ENCODE measurements at regions not wholly inside any gene's neighbourhood (a gene's known extent, or its start where the extent isn't known, plus 50 kb on each side); places are given as distances from the start of the nearest gene placed in this dataset.
"Not testable (repeated sequence)": the region's sequence is repeated elsewhere in the genome, so short reads cannot be mapped to it uniquely, and the experiment has no call there.

DNA sequence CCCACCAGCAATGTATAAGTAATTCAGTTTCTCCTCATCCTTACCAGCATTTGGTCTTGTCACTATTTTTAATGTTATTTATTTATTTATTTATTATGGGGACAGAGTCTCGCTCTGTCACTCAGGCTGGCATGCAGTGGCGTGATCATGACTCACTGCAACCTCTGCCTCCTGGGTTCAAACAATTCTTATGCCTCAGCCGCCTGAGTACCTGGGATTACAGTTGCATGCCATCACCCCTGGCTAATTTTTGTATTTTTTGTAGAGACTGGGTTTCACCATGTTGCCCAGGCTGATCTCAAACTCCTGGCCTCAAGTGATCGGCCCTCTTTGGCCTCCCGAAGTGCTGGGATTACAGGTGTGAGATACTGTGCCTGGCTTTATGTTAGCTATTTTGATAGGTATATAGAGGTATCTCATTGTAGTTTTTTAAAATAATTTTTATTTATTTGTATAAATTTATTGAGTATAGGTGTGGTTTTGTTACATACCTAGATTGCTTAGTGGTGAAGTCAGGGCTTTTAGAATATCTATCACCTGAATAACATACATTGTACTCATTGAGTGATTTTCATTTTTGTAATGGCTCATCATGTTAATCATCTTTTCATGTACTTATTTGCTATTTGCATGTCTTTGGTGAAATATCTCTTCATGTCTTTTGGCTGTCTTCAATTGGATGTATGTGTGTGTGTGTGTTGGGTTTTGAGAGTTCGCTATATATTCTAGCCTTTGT, 53.3 kb downstream of the TANC2 start:
- Histone ChIP-seq H3K4me3 (no peak overlapping the region), H3K27ac (no peak overlapping the region), H3K4me1 (no peaks in the 10 kb centered on the region), H3K9ac (ENCODE audit: low read depth in 2 of 2, low read length in 2 of 2) (no peak overlapping the region), H3K36me3 (no peaks in the 10 kb centered on the region), H3K27me3 (no peaks in the 10 kb centered on the region), H3K9me3 (no peaks in the 10 kb centered on the region)
- TF ChIP-seq, protein P1, sequence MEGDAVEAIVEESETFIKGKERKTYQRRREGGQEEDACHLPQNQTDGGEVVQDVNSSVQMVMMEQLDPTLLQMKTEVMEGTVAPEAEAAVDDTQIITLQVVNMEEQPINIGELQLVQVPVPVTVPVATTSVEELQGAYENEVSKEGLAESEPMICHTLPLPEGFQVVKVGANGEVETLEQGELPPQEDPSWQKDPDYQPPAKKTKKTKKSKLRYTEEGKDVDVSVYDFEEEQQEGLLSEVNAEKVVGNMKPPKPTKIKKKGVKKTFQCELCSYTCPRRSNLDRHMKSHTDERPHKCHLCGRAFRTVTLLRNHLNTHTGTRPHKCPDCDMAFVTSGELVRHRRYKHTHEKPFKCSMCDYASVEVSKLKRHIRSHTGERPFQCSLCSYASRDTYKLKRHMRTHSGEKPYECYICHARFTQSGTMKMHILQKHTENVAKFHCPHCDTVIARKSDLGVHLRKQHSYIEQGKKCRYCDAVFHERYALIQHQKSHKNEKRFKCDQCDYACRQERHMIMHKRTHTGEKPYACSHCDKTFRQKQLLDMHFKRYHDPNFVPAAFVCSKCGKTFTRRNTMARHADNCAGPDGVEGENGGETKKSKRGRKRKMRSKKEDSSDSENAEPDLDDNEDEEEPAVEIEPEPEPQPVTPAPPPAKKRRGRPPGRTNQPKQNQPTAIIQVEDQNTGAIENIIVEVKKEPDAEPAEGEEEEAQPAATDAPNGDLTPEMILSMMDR (IDR thresholded peaks at IDR 0.05), result no peak
- no peak for DNase-seq
- intact Hi-C loops (cut with DNase I), result no loop called here

DNA sequence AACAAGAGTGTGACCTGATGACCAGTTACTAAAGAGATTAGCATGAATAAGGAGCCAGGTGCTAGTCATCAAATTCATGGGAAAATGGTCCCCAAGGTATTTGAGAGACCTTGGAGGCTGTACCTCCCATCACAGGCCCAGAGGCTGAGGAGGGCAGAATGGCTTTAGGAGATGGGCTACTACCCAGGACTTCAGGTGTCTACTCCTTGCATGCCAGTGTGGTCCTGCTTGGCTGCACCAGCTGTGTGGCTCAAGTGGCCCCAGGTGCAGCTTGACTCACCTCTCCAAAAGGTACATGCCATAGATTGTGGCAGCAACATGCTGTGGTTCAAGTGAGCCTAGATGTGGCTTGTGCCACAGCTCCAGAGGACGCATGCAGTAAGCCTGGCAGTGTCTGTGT, 56.5 kb downstream of the TANC2 start:
- intact Hi-C loops (cut with DNase I), result no loop called here
- Histone ChIP-seq H3K27ac (no peak overlapping the region), H3K9ac (ENCODE audit: low read depth in 2 of 2, low read length in 2 of 2) (no peak overlapping the region), H3K4me1 (no peaks in the 10 kb centered on the region), H3K27me3 (no peaks in the 10 kb centered on the region), H3K36me3 (no peaks in the 10 kb centered on the region), H3K9me3 (no peaks in the 10 kb centered on the region), H3K4me3 (no peak overlapping the region)
- TF ChIP-seq, protein P1 (IDR thresholded peaks at IDR 0.05), result no peak
- no peak for DNase-seq

DNA sequence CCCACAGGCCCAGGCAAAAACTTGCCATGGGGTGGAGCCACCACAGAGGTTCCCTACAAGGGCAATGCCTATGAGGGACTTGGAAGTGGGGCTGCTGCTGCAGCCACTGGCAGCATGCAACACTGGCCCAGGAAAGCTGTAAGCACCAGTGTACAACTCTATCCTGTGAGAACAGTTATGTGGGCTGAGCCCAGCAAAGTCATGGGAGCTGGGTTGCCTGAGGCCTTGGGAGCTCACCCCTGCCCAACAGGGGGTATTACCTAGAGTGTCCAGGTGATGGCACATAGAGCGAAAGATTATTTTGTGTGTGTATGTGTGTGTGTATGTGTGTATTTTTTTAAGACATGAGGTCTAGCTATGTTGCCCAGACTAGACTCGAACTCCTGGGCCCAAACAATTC, 57.0 kb downstream of the TANC2 start:
- Histone ChIP-seq H3K9ac (ENCODE audit: low read depth in 2 of 2, low read length in 2 of 2) (no peak overlapping the region), H3K4me3 (no peak overlapping the region), H3K4me1 (no peaks in the 10 kb centered on the region), H3K36me3 (no peaks in the 10 kb centered on the region), H3K9me3 (no peaks in the 10 kb centered on the region), H3K27ac (no peak overlapping the region), H3K27me3 (no peaks in the 10 kb centered on the region)
- TF ChIP-seq, protein P1 (IDR thresholded peaks at IDR 0.05), result no peak
- DNase-seq, result no peak
- intact Hi-C loops (cut with DNase I), result no loop called here

DNA sequence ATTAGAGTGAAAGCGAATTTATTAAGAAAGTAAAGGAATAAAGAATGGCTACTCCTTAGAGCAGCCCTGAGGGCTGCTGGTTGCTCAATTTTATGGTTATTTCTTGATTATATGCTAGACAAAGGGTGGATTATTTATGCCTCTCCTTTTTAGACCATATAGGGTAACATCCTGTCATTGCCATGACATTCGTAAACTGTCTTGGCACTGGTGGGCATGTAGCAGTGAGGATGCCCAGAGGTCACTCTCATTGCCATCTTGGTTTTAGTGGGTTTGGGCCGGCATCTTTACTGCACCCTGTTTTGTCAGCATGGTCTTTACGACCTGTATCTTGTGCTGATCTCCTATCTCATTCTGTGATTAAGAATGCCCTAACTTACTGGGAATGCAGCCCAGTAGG, 58.2 kb downstream of the TANC2 start:
- H3K27ac ChIP-seq, result no peak overlapping the region
- H3K27me3 ChIP-seq, result no peaks in the 10 kb centered on the region
- intact Hi-C loops (cut with DNase I), result no loop called here
- no peaks in the 10 kb centered on the region for H3K9me3 ChIP-seq
- no peaks in the 10 kb centered on the region for H3K36me3 ChIP-seq
- no peak for DNase-seq
- H3K4me3 ChIP-seq, result no peak overlapping the region
- no peaks in the 10 kb centered on the region for H3K4me1 ChIP-seq
- TF ChIP-seq, protein P1 (IDR thresholded peaks at IDR 0.05), result no peak
- H3K9ac ChIP-seq (ENCODE audit: low read depth in 2 of 2, low read length in 2 of 2), result no peak overlapping the region

DNA sequence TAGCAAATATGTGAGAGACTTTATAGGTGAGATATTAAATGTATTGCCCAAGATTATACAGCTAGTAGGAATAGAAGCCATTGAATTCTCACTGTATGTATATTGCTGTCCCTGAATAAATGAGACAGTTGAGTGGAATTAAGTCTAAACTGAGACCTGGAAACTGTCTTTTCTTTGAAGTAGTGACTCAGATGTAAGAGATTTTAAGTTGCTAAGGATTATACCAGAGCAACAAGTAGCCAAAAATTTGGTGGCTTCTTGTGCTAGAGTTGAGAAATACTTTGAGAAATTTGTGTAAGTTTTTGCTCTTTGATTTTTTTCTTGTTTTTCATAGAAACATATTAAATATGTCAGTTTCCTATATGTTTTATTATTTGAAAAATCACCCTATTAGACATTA, 58.7 kb downstream of the TANC2 start:
- TF ChIP-seq, protein P1 (IDR thresholded peaks at IDR 0.05), result no peak
- H3K27me3 ChIP-seq, result no peaks in the 10 kb centered on the region
- intact Hi-C loops (cut with DNase I), result no loop called here
- no peaks in the 10 kb centered on the region for H3K36me3 ChIP-seq
- no peaks in the 10 kb centered on the region for H3K4me1 ChIP-seq
- H3K9ac ChIP-seq (ENCODE audit: low read depth in 2 of 2, low read length in 2 of 2), result no peak overlapping the region
- H3K27ac ChIP-seq, result no peak overlapping the region
- H3K4me3 ChIP-seq, result no peak overlapping the region
- no peak for DNase-seq
- no peaks in the 10 kb centered on the region for H3K9me3 ChIP-seq

DNA sequence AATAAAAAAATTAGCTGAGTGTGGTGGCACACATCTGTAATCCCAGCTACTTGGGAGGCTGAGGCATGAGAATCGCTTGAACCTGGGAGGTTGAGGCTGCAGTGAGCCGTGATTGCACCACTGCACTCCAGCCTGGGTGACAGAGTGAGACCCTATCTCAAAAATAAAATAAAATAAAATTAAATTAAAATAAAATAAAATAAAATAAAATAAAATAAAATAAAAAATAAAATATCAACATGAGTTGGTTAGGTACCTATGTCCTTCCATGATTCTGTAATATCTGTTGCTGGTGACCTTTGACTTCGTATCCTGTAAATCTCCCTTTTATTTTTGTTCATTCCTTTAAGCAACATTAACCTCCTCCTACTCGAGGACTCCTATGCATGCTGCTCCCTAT, 59.6 kb downstream of the TANC2 start:
- H3K9ac ChIP-seq (ENCODE audit: low read depth in 2 of 2, low read length in 2 of 2); H3K4me1 ChIP-seq; H3K36me3 ChIP-seq; H3K27ac ChIP-seq; H3K4me3 ChIP-seq; DNase-seq; intact Hi-C loops (cut with DNase I); H3K27me3 ChIP-seq; H3K9me3 ChIP-seq: not testable (repeated sequence)

All from colonic mucosa (tissue), 4 donors.